OCI-LY1 (cell line): ENCODE measurements at regions not wholly inside any gene's neighbourhood (a gene's known extent, or its start where the extent isn't known, plus 50 kb on each side); places are given as distances from the start of the nearest gene placed in this dataset.

Experiments
- CTCF ChIP-seq: fragments of 200-600 bp; sonication (generic), shearing (Covaris generic); IDR thresholded peaks from 2 replicates; pipeline ENCODE4 v1.5.1; 2017; ENCODE audit warnings: mild to moderate bottlenecking, antibody characterized with exemption, low read length, moderate library complexity, mixed read lengths
- EZH2 ChIP-seq: fragments of 200-600 bp; sonication (generic), shearing (Covaris generic); IDR thresholded peaks from 2 replicates; pipeline ENCODE4 v1.8.0; 2017; ENCODE audit warnings: borderline replicate concordance, mixed run types, mild to moderate bottlenecking, antibody characterized with exemption, low read length, moderate library complexity, mixed read lengths

- TF ChIP-seq CTCF: no peak
- no peak for TF ChIP-seq EZH2
Measured at GRCh38 chr7:46626261-46626660, 705.2 kb upstream of the IGFBP3 start.
